ENCODE measurements at regions not wholly inside any gene's neighbourhood (a gene's known extent, or its start where the extent isn't known, plus 50 kb on each side); places are given as distances from the start of the nearest gene placed in this dataset.

DNA sequence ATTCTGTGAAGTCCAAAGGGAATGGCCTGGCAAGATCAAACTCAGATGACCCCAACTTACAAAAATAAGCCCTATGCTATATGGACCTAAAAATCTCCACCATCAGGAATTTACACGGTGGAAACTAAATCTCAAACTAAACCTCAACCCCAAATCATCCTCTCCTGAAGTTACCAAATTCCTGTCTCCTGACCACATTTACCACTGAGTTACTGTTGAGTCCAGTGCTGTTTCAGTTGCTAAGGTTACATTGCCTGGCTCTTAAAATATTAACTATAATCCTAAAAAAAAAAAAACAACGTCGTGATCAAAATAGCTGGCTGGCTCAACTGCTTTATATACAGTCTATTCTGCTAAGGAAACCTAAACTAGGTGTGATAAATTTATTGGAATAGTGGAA lies 315.2 kb upstream of the SLIT2 start:
- TF ChIP-seq, protein P1, sequence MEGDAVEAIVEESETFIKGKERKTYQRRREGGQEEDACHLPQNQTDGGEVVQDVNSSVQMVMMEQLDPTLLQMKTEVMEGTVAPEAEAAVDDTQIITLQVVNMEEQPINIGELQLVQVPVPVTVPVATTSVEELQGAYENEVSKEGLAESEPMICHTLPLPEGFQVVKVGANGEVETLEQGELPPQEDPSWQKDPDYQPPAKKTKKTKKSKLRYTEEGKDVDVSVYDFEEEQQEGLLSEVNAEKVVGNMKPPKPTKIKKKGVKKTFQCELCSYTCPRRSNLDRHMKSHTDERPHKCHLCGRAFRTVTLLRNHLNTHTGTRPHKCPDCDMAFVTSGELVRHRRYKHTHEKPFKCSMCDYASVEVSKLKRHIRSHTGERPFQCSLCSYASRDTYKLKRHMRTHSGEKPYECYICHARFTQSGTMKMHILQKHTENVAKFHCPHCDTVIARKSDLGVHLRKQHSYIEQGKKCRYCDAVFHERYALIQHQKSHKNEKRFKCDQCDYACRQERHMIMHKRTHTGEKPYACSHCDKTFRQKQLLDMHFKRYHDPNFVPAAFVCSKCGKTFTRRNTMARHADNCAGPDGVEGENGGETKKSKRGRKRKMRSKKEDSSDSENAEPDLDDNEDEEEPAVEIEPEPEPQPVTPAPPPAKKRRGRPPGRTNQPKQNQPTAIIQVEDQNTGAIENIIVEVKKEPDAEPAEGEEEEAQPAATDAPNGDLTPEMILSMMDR (IDR thresholded peaks at IDR 0.05 in 8 of 11, conservative IDR thresholded peaks at IDR 0.05 in 3 of 11) = no peak
- no peak for TF ChIP-seq POLR2A (IDR thresholded peaks at IDR 0.05)
